B cell (primary cell): ENCODE measurements at regions not wholly inside any gene's neighbourhood (a gene's known extent, or its start where the extent isn't known, plus 50 kb on each side); places are given as distances from the start of the nearest gene placed in this dataset.

Source experiments
- EZH2 ChIP-seq: IDR thresholded peaks from 2 replicates; pipeline ENCODE4 v1.6.1; 2012; ENCODE audit warnings: borderline replicate concordance, low read depth, mild to moderate bottlenecking, moderate library complexity, low read length; ENCODE audit not compliant: insufficient read depth, poor library complexity, severe bottlenecking
- TF ChIP-seq, protein P1 (sequence below): fragments of 200-600 bp; IDR thresholded peaks from one replicate; pipeline ENCODE4 v1.8.0; 2022; ENCODE audit warnings: antibody characterized with exemption, mild to moderate bottlenecking

DNA sequence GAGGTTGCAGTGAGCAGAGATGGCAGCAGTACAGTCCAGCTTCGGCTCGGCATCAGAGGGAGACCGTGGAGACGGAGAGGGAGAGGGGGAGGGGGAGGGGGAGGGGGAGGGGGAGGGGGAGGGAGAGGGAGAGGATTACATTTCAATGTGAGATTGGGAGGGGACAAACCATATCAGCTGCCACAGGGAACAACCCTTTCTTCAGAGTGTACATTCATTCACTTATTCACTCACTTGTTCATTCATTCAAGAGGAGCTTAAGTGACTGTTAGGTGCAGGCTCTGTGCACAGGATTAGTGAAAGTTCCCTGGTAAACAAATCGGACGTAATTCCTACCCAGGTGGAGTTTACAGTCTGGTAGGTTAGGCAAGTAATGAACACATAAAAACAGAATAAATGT, 65.6 kb upstream of the MEDAG start:
- TF ChIP-seq, protein P1, sequence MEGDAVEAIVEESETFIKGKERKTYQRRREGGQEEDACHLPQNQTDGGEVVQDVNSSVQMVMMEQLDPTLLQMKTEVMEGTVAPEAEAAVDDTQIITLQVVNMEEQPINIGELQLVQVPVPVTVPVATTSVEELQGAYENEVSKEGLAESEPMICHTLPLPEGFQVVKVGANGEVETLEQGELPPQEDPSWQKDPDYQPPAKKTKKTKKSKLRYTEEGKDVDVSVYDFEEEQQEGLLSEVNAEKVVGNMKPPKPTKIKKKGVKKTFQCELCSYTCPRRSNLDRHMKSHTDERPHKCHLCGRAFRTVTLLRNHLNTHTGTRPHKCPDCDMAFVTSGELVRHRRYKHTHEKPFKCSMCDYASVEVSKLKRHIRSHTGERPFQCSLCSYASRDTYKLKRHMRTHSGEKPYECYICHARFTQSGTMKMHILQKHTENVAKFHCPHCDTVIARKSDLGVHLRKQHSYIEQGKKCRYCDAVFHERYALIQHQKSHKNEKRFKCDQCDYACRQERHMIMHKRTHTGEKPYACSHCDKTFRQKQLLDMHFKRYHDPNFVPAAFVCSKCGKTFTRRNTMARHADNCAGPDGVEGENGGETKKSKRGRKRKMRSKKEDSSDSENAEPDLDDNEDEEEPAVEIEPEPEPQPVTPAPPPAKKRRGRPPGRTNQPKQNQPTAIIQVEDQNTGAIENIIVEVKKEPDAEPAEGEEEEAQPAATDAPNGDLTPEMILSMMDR = no peak
- no peak for TF ChIP-seq EZH2
